GM13977 (cell line): ENCODE measurements at regions not wholly inside any gene's neighbourhood (a gene's known extent, or its start where the extent isn't known, plus 50 kb on each side); places are given as distances from the start of the nearest gene placed in this dataset.

Experiments
- DNase-seq: peaks from one replicate; pipeline ENCODE4 v3.0.0; 2012; ENCODE audit warnings: low spot score
- CTCF ChIP-seq: IDR thresholded peaks from 2 replicates; pipeline ENCODE4 v1.5.1; 2012; ENCODE audit warnings: mild to moderate bottlenecking, control low read depth; ENCODE audit not compliant: insufficient read depth; ENCODE audit errors: extremely low read depth, missing control alignments
- in situ Hi-C: fragments of 300-500 bp; cut with MboI; formaldehyde crosslinking; loops from one replicate; pipeline ENCODE4 v1.12.0; 2022; ENCODE audit warnings: low sequenced_read_pairs, low pct_unique_long_range_greater_than_20kb, mixed read lengths, inconsistent platforms; ENCODE audit not compliant: unreplicated experiment

- in situ Hi-C loops, result no loop called here
- no peak for DNase-seq
- no peak for TF ChIP-seq CTCF
Measured at GRCh38 chr14:38110258-38110657, 97.4 kb upstream of the SSTR1 start.

GRCh38 chr14:38111046-38111445, 96.7 kb upstream of the SSTR1 start:
- in situ Hi-C loops, result no loop called here
- TF ChIP-seq CTCF, result no peak
- no peak for DNase-seq

- in situ Hi-C loops, result no loop called here
- TF ChIP-seq CTCF, result no peak
- no peak for DNase-seq
Measured at GRCh38 chr14:38113546-38113945, 94.2 kb upstream of the SSTR1 start.

GRCh38 chr14:38116895-38117294, 90.8 kb upstream of the SSTR1 start:
- in situ Hi-C loops, result no loop called here
- TF ChIP-seq CTCF, result no peak

GRCh38 chr14:38120109-38120508, 87.6 kb upstream of the SSTR1 start:
- TF ChIP-seq CTCF, result no peak
- in situ Hi-C loops, result no loop called here
- no peak for DNase-seq

More at GRCh38 chr14:38116895-38117294, 90.8 kb upstream of the SSTR1 start:
- no peak for DNase-seq

- TF ChIP-seq CTCF, result no peak
- in situ Hi-C loops, result no loop called here
- DNase-seq, result no peak
Measured at GRCh38 chr14:38121320-38122020, 86.2 kb upstream of the SSTR1 start.
